GM10248 (cell line): ENCODE measurements at regions not wholly inside any gene's neighbourhood (a gene's known extent, or its start where the extent isn't known, plus 50 kb on each side); places are given as distances from the start of the nearest gene placed in this dataset.

Source experiments
- CTCF ChIA-PET: fragments of 300-600 bp; sonication (Branson Sonifier 250); formaldehyde crosslinking; extraction: SDS; loops from one replicate; lab custom pipeline; 2021; ENCODE audit warnings: antibody characterized with exemption; lab: Yijun Ruan, JAX
- POLR2A ChIA-PET: fragments of 350-650 bp; sonication (Branson Sonifier 250); formaldehyde crosslinking; extraction: SDS; loops from one replicate; lab custom pipeline; 2020; ENCODE audit warnings: antibody characterized with exemption; lab: Yijun Ruan, JAX
- DNase-seq: peaks from one replicate; pipeline ENCODE4 v3.0.0; 2012; ENCODE audit errors: extremely low spot score
- TF ChIP-seq, protein P1 (sequence below): IDR thresholded peaks from 2 replicates; pipeline ENCODE4 v1.5.1; 2012; ENCODE audit warnings: mild to moderate bottlenecking, low read depth; ENCODE audit errors: extremely low read depth, missing control alignments, control extremely low read depth

DNA sequence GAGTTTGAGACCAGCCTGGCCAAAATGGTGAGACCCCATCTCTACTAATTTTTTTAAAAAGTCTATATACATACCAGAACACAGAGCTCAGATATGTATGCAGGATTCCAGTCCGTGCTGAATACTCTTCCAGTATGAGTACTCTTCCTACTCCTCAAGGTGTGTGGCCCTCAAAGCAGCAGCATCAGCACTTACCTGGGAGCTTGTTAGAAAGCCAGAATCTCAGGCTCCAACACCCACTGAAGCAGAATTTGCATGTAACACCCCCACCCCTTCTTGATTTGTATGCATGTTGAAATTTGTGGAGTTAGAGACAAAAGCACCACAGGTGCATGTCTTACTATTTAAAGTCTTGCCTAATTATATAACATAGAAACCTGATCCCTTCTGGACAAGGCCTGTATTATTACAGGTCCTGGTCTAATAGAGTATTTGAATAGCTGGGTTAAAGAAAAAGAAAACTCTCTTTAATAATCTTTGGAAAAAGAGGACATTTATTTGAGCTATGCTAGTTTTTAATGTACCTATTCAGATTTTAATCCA lies 50.3 kb upstream of the NFE2L2 start:
- ChIA-PET POLR2A (no interaction called here), CTCF (interaction anchor here (1.0 to 3.3 kb wide), 9 partner anchors 10 to 410 kb away, joined by 3 to 15 read pairs (median 6); no protein-coding TSS in a partner anchor)
- TF ChIP-seq, protein P1, sequence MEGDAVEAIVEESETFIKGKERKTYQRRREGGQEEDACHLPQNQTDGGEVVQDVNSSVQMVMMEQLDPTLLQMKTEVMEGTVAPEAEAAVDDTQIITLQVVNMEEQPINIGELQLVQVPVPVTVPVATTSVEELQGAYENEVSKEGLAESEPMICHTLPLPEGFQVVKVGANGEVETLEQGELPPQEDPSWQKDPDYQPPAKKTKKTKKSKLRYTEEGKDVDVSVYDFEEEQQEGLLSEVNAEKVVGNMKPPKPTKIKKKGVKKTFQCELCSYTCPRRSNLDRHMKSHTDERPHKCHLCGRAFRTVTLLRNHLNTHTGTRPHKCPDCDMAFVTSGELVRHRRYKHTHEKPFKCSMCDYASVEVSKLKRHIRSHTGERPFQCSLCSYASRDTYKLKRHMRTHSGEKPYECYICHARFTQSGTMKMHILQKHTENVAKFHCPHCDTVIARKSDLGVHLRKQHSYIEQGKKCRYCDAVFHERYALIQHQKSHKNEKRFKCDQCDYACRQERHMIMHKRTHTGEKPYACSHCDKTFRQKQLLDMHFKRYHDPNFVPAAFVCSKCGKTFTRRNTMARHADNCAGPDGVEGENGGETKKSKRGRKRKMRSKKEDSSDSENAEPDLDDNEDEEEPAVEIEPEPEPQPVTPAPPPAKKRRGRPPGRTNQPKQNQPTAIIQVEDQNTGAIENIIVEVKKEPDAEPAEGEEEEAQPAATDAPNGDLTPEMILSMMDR: no peak
- no peak for DNase-seq

DNA sequence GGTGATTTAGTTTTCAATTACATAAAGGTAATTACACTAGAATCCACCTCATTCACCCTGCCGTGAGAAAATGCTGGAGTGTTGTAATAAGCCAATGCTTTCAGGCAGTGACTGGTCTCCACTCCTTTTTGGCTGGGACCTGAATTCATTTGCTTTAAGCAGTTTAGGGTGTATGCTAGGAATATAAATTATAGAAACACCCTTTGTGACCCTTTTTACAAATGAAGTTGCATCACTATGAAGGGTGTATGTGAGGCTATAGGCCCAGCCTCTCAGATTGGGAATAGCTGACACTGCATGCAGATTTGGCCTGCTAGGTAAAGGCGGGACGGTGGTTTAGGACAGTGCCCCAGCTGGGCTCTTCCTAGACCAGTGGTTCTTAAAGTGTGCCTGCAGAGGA lies 50.8 kb upstream of the NFE2L2 start:
- POLR2A ChIA-PET: no interaction called here
- DNase-seq: no peak
- CTCF ChIA-PET: interaction anchor here (1.0 to 3.3 kb wide), 9 partner anchors 10 to 410 kb away, joined by 3 to 15 read pairs (median 6); no protein-coding TSS in a partner anchor
- TF ChIP-seq, protein P1: no peak

DNA sequence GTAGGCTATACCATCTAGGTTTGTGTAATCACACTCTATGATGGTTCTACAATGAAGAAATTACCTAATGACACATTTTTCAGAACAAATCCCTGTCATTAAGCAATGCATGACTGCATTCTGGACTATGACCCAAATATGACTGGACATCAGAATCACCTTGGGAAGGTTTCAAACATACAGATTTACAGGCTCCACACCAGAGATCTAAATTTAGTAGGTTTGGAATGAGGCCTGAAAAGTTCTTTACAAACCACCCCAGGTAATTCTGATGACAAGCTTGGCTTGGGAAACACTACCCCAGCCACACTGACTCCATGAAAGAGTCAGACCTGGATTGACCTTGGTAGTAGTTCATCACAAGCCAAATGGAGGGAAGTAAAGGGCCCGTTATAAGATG lies 52.2 kb upstream of the NFE2L2 start:
- no peak for DNase-seq
- ChIA-PET POLR2A (no interaction called here), CTCF (no interaction called here)
- TF ChIP-seq, protein P1: no peak

DNA sequence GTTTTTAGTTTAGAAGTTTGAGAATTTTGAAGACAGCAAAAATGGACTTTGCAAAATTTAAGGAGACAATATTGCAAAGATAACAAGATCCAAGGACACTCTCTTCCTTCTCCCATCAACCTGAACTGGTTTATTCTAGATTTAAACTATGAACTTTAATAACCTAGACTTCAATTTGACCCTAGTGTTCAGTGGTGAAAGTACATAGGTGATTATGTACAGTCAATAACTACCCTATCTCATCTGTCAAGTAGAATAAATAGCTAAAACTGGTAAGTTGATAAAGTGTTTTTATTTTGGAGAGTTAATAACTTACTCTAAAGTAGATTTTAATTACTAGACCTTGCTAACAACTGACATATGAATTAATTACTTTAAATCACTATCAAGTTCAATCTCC lies 52.9 kb upstream of the NFE2L2 start:
- no peak for DNase-seq
- POLR2A ChIA-PET: no interaction called here
- TF ChIP-seq, protein P1: no peak
- CTCF ChIA-PET: interaction anchor here (1.1 kb wide), 1 partner anchor 23 kb away, joined by 3 read pairs; no protein-coding TSS in a partner anchor

DNA sequence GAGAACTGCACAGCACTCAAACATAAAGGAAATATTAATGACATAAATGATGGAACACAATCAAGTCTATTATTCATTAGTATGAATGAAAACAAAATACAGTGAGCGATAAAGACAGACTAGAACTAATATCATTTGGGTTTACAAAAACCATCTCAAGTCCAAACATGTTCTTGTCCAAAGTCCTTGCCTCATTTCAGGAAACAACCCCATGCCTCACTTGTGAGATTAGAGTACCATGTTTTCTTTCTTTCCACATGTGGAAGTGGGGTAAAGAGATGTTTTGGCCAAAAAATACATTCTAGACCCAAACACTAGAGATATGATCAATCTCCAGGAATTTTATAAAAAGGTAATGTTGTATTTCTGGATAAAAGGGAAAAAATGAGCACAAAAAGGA lies 53.3 kb upstream of the NFE2L2 start:
- TF ChIP-seq, protein P1: no peak
- ChIA-PET CTCF (interaction anchor here (1.1 kb wide), 1 partner anchor 24 kb away, joined by 3 read pairs; no protein-coding TSS in a partner anchor), POLR2A (no interaction called here)
- no peak for DNase-seq

DNA sequence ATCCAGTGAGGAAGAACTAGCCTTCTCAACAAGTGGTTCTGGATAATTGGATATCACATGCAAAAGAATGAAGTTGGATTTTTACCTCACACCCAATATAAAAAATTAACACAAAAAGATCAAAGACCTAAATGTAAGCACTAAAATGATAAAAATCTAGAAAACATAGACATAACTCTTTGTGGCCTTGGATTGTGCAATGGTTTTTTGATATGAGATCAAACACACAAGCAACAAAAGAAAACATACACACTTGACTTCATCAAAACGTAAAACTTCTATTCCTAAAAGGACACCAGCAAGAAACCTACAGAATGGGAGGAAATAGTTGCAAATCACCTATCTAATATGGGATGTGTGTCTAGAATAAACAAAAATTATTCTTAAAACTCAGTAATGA lies 54.1 kb upstream of the NFE2L2 start:
- TF ChIP-seq, protein P1: no peak
- no peak for DNase-seq
- POLR2A ChIA-PET: no interaction called here
- CTCF ChIA-PET: interaction anchor here (1.1 kb wide), 1 partner anchor 25 kb away, joined by 3 read pairs; no protein-coding TSS in a partner anchor
